ENCODE measurements at regions not wholly inside any gene's neighbourhood (a gene's known extent, or its start where the extent isn't known, plus 50 kb on each side); places are given as distances from the start of the nearest gene placed in this dataset.

GRCh38 chr1:22254756-22255155 lies 111.9 kb upstream of the WNT4 start:
- TF ChIP-seq, protein P1, sequence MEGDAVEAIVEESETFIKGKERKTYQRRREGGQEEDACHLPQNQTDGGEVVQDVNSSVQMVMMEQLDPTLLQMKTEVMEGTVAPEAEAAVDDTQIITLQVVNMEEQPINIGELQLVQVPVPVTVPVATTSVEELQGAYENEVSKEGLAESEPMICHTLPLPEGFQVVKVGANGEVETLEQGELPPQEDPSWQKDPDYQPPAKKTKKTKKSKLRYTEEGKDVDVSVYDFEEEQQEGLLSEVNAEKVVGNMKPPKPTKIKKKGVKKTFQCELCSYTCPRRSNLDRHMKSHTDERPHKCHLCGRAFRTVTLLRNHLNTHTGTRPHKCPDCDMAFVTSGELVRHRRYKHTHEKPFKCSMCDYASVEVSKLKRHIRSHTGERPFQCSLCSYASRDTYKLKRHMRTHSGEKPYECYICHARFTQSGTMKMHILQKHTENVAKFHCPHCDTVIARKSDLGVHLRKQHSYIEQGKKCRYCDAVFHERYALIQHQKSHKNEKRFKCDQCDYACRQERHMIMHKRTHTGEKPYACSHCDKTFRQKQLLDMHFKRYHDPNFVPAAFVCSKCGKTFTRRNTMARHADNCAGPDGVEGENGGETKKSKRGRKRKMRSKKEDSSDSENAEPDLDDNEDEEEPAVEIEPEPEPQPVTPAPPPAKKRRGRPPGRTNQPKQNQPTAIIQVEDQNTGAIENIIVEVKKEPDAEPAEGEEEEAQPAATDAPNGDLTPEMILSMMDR (IDR thresholded peaks at IDR 0.05): no peak
- TF ChIP-seq POLR2A (IDR thresholded peaks at IDR 0.05): no peak
